ENCODE measurements at regions not wholly inside any gene's neighbourhood (a gene's known extent, or its start where the extent isn't known, plus 50 kb on each side); places are given as distances from the start of the nearest gene placed in this dataset.
"Not testable (repeated sequence)": the region's sequence is repeated elsewhere in the genome, so short reads cannot be mapped to it uniquely, and the experiment has no call there.

DNA sequence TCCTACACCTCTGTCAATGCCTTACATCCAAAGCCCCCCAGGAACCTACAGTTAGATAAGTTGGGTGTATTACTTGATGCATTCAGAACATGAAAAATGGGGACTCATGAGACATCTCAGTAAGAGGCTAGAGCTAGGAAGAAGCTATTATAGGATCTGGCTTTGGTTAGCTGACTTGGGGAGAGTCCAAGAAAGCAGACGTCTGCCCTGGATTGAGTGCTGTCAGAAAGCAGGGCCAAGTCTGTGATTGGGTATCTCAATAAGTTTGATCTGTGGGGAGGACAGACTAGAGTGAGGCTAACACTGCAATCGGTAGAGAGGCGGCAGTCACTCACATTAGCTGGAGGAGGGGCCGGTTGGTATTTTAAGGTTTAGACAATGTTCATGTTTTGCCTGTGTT lies 79.4 kb upstream of the LRFN2 start:
- Histone ChIP-seq H3K4me2 (ENCODE audit: low read length) (no peak overlapping the region), H3K79me2 (ENCODE audit: insufficient read depth, low read length) (no peaks in the 10 kb centered on the region), H2AFZ (ENCODE audit: low read depth, low read length) (no peak overlapping the region), H3K9me3 (ENCODE audit: insufficient read depth, low read depth, low read length) (peaks cover 8% of the 10 kb centered on the region), H3K4me3 (ENCODE audit: insufficient read depth, low read depth, low read length) (no peak overlapping the region), H3K27ac (ENCODE audit: low read depth, low read length) (no peak overlapping the region), H3K36me3 (ENCODE audit: insufficient read depth, low read length) (no peaks in the 10 kb centered on the region), H4K20me1 (ENCODE audit: insufficient read depth, low read length) (no peaks in the 10 kb centered on the region), H3K4me1 (ENCODE audit: insufficient read depth, low read length) (no peaks in the 10 kb centered on the region), H3K9ac (ENCODE audit: low read length) (no peak overlapping the region), H3K27me3 (ENCODE audit: insufficient read depth, low read length) (no peaks in the 10 kb centered on the region)
- H3K9me3 Mint-ChIP-seq (ENCODE audit: unreplicated experiment): peaks cover 36% of the 10 kb centered on the region
- no peak for DNase-seq (ENCODE audit: low read depth)
- no peak overlapping the region for H3K27ac Mint-ChIP-seq (ENCODE audit: unreplicated experiment)
- peaks cover 12% of the 10 kb centered on the region for H3K27me3 Mint-ChIP-seq (ENCODE audit: low read depth, unreplicated experiment)
- no peak for TF ChIP-seq EZH2 (IDR thresholded peaks at IDR 0.05; ENCODE audit: insufficient read depth, low read length)
- TF ChIP-seq, protein P1, sequence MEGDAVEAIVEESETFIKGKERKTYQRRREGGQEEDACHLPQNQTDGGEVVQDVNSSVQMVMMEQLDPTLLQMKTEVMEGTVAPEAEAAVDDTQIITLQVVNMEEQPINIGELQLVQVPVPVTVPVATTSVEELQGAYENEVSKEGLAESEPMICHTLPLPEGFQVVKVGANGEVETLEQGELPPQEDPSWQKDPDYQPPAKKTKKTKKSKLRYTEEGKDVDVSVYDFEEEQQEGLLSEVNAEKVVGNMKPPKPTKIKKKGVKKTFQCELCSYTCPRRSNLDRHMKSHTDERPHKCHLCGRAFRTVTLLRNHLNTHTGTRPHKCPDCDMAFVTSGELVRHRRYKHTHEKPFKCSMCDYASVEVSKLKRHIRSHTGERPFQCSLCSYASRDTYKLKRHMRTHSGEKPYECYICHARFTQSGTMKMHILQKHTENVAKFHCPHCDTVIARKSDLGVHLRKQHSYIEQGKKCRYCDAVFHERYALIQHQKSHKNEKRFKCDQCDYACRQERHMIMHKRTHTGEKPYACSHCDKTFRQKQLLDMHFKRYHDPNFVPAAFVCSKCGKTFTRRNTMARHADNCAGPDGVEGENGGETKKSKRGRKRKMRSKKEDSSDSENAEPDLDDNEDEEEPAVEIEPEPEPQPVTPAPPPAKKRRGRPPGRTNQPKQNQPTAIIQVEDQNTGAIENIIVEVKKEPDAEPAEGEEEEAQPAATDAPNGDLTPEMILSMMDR (IDR thresholded peaks at IDR 0.05; ENCODE audit: insufficient read depth, low read depth, low read length): no peak
- H3K4me1 Mint-ChIP-seq (ENCODE audit: low read depth, unreplicated experiment): no peaks in the 10 kb centered on the region
- H3K4me3 Mint-ChIP-seq (ENCODE audit: unreplicated experiment): no peak overlapping the region
- FAIRE-seq: no peak
- peaks cover 6% of the 10 kb centered on the region for H3K36me3 Mint-ChIP-seq (ENCODE audit: low read depth, unreplicated experiment)

DNA sequence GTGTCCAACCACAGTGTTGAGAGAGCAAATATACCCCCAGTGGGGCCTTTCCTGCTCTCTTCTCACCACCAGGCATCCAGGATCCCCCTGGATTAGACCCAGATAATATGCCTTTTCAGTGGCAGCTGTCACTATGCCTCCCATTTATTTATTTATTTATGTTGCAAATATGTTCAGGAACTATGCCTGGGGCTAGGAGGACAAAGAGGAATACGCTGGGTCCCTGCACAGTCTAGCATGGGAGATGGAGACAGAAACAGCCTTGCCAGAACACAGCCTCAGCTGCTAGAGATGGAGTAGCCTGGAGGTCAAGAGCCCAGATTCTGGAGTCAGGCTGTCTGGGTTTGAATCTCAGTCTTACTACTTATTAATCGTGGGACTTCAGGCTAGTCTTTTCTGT lies 74.6 kb upstream of the LRFN2 start:
- Mint-ChIP-seq H3K9me3 (ENCODE audit: unreplicated experiment) (peaks cover 29% of the 10 kb centered on the region), H3K36me3 (ENCODE audit: low read depth, unreplicated experiment) (peaks cover 2% of the 10 kb centered on the region), H3K27me3 (ENCODE audit: low read depth, unreplicated experiment) (peaks cover 32% of the 10 kb centered on the region), H3K4me3 (ENCODE audit: unreplicated experiment) (no peak overlapping the region), H3K4me1 (ENCODE audit: low read depth, unreplicated experiment) (no peaks in the 10 kb centered on the region), H3K27ac (ENCODE audit: unreplicated experiment) (no peak overlapping the region)
- H3K27me3 ChIP-seq (ENCODE audit: insufficient read depth, low read length): no peaks in the 10 kb centered on the region
- FAIRE-seq (no peak), DNase-seq (ENCODE audit: low read depth) (no peak)
- no peak overlapping the region for H3K4me2 ChIP-seq (ENCODE audit: low read length)
- no peaks in the 10 kb centered on the region for H3K79me2 ChIP-seq (ENCODE audit: insufficient read depth, low read length)
- H3K4me3 ChIP-seq (ENCODE audit: insufficient read depth, low read depth, low read length): no peak overlapping the region
- no peak overlapping the region for H2AFZ ChIP-seq (ENCODE audit: low read depth, low read length)
- no peak overlapping the region for H3K27ac ChIP-seq (ENCODE audit: low read depth, low read length)
- H3K9me3 ChIP-seq (ENCODE audit: insufficient read depth, low read depth, low read length): peaks cover 8% of the 10 kb centered on the region
- no peaks in the 10 kb centered on the region for H3K36me3 ChIP-seq (ENCODE audit: insufficient read depth, low read length)
- TF ChIP-seq, protein P1 (IDR thresholded peaks at IDR 0.05; ENCODE audit: insufficient read depth, low read depth, low read length): no peak
- TF ChIP-seq EZH2 (IDR thresholded peaks at IDR 0.05; ENCODE audit: insufficient read depth, low read length): no peak
- no peak overlapping the region for H3K9ac ChIP-seq (ENCODE audit: low read length)
- H3K4me1 ChIP-seq (ENCODE audit: insufficient read depth, low read length): no peaks in the 10 kb centered on the region
- H4K20me1 ChIP-seq (ENCODE audit: insufficient read depth, low read length): no peaks in the 10 kb centered on the region

DNA sequence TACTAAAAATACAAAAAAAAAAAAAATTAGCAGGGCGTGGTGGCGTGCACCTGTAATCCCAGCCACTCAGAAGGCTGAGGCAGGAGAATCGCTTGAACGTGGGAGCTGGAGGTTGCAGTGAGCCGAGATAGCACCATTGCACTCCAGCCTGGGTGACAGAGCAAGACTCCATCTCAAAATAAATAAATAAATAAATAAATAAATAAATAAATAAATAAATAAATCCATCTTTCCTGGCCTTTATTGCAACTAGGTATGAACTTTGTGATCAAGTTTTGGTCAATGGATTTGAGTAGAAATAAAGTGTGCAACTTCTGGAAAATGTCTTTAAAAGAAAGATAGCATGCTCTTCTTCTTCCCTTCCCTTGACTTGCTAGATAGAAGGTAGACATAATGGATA lies 69.6 kb upstream of the LRFN2 start:
- FAIRE-seq; H3K4me3 ChIP-seq (ENCODE audit: insufficient read depth, low read depth, low read length); H3K4me2 ChIP-seq (ENCODE audit: low read length); H3K4me1 Mint-ChIP-seq (ENCODE audit: low read depth, unreplicated experiment); H3K27ac ChIP-seq (ENCODE audit: low read depth, low read length); H4K20me1 ChIP-seq (ENCODE audit: insufficient read depth, low read length); H3K36me3 Mint-ChIP-seq (ENCODE audit: low read depth, unreplicated experiment); H3K36me3 ChIP-seq (ENCODE audit: insufficient read depth, low read length); H3K9me3 Mint-ChIP-seq (ENCODE audit: unreplicated experiment); H2AFZ ChIP-seq (ENCODE audit: low read depth, low read length); H3K27me3 ChIP-seq (ENCODE audit: insufficient read depth, low read length); H3K27ac Mint-ChIP-seq (ENCODE audit: unreplicated experiment); H3K9ac ChIP-seq (ENCODE audit: low read length); H3K4me3 Mint-ChIP-seq (ENCODE audit: unreplicated experiment); H3K4me1 ChIP-seq (ENCODE audit: insufficient read depth, low read length); H3K9me3 ChIP-seq (ENCODE audit: insufficient read depth, low read depth, low read length); H3K79me2 ChIP-seq (ENCODE audit: insufficient read depth, low read length): not testable (repeated sequence)
- H3K27me3 Mint-ChIP-seq (ENCODE audit: low read depth, unreplicated experiment): peaks cover 30% of the 10 kb centered on the region
- peak; percentile 2 for DNase-seq (ENCODE audit: low read depth)

All from astrocyte (in vitro differentiated cells and primary cell).